ENCODE measurements at regions not wholly inside any gene's neighbourhood (a gene's known extent, or its start where the extent isn't known, plus 50 kb on each side); places are given as distances from the start of the nearest gene placed in this dataset.
A peak's percentile ranks its signal among the peaks of the same experiment; 100 is the strongest.
"Not testable (repeated sequence)": the region's sequence is repeated elsewhere in the genome, so short reads cannot be mapped to it uniquely, and the experiment has no call there.

- H4K20me1 ChIP-seq (ENCODE audit: low read depth); H3K4me2 ChIP-seq; H3K9me3 Mint-ChIP-seq; H3K27me3 ChIP-seq; H3K4me3 Mint-ChIP-seq; H3K9me3 ChIP-seq (ENCODE audit: low read depth); H2AFZ ChIP-seq (replicated peaks); H3K36me3 ChIP-seq; H3K4me3 ChIP-seq; H3K9ac ChIP-seq; H3K36me3 Mint-ChIP-seq; H3K79me2 ChIP-seq (ENCODE audit: low read depth); H3K27ac ChIP-seq: not testable (repeated sequence)
- peak; percentile 24 for TF ChIP-seq CTCF (IDR thresholded peaks at IDR 0.05)
- H3K27me3 Mint-ChIP-seq (ENCODE audit: insufficient read depth, low read depth), result peaks cover 15% of the 10 kb centered on the region
- H3F3A ChIP-seq (ENCODE audit: low read depth), result peaks cover 46% of the 10 kb centered on the region
- peaks cover 26% of the 10 kb centered on the region for H3K4me1 Mint-ChIP-seq
- H3K27ac Mint-ChIP-seq, result peak overlapping the region; percentile 95
- H3K4me1 ChIP-seq, result peaks cover 28% of the 10 kb centered on the region
- peak; percentile 39 for DNase-seq (ENCODE audit: low spot score)
Measured at GRCh38 chr16:21525956-21526922, 73.1 kb upstream of the METTL9 start.

- Histone ChIP-seq H3K27ac (no peak overlapping the region), H3F3A (ENCODE audit: low read depth) (peaks cover 38% of the 10 kb centered on the region), H3K9ac (no peak overlapping the region), H3K4me3 (no peak overlapping the region), H3K9me3 (ENCODE audit: low read depth) (no peaks in the 10 kb centered on the region), H3K79me2 (ENCODE audit: low read depth) (no peaks in the 10 kb centered on the region), H3K36me3 (no peaks in the 10 kb centered on the region), H3K27me3 (no peaks in the 10 kb centered on the region), H2AFZ (replicated peaks) (peak overlapping the region; percentile 8), H3K4me2 (no peak overlapping the region), H3K4me1 (peaks cover 28% of the 10 kb centered on the region), H4K20me1 (ENCODE audit: low read depth) (no peaks in the 10 kb centered on the region)
- H3K27ac Mint-ChIP-seq, result peak overlapping the region; percentile 95
- no peak overlapping the region for H3K4me3 Mint-ChIP-seq
- peak; percentile 24 for DNase-seq (ENCODE audit: low spot score)
- peaks cover 18% of the 10 kb centered on the region for H3K4me1 Mint-ChIP-seq
- no peaks in the 10 kb centered on the region for H3K9me3 Mint-ChIP-seq
- TF ChIP-seq EZH2phosphoT487 (IDR thresholded peaks at IDR 0.05), result no peak
- no peak for TF ChIP-seq CTCF (IDR thresholded peaks at IDR 0.05)
- no peak for TF ChIP-seq EZH2 (IDR thresholded peaks at IDR 0.05)
- no peaks in the 10 kb centered on the region for H3K36me3 Mint-ChIP-seq
- H3K27me3 Mint-ChIP-seq (ENCODE audit: insufficient read depth, low read depth), result peaks cover 15% of the 10 kb centered on the region
Measured at GRCh38 chr16:21526923-21527807, 72.2 kb upstream of the METTL9 start.

- H3K27me3 ChIP-seq; H3K27ac Mint-ChIP-seq; H4K20me1 ChIP-seq (ENCODE audit: low read depth); H3K9me3 ChIP-seq (ENCODE audit: low read depth); H3K4me3 ChIP-seq; H3K27ac ChIP-seq; H3K9ac ChIP-seq; H2AFZ ChIP-seq (replicated peaks); H3K79me2 ChIP-seq (ENCODE audit: low read depth); H3K36me3 Mint-ChIP-seq; H3K9me3 Mint-ChIP-seq; H3K4me3 Mint-ChIP-seq; DNase-seq (ENCODE audit: low spot score); H3K4me2 ChIP-seq; H3K36me3 ChIP-seq: not testable (repeated sequence)
- Mint-ChIP-seq H3K4me1 (peaks cover 18% of the 10 kb centered on the region), H3K27me3 (ENCODE audit: insufficient read depth, low read depth) (peaks cover 15% of the 10 kb centered on the region)
- H3F3A ChIP-seq (ENCODE audit: low read depth), result peaks cover 26% of the 10 kb centered on the region
- peaks cover 25% of the 10 kb centered on the region for H3K4me1 ChIP-seq
Measured at GRCh38 chr16:21529060-21529658, 70.2 kb upstream of the METTL9 start.

GRCh38 chr16:21530729-21531383 lies 68.5 kb upstream of the METTL9 start:
- H3K4me2 ChIP-seq; H3K9me3 Mint-ChIP-seq; H2AFZ ChIP-seq (replicated peaks); H3K27ac ChIP-seq; H4K20me1 ChIP-seq (ENCODE audit: low read depth); H3K9me3 ChIP-seq (ENCODE audit: low read depth); H3F3A ChIP-seq (ENCODE audit: low read depth); H3K79me2 ChIP-seq (ENCODE audit: low read depth); H3K4me3 ChIP-seq; H3K9ac ChIP-seq; DNase-seq (ENCODE audit: low spot score); H3K4me3 Mint-ChIP-seq; H3K36me3 ChIP-seq; H3K36me3 Mint-ChIP-seq; H3K27me3 ChIP-seq: not testable (repeated sequence)
- H3K4me1 ChIP-seq, result peaks cover 15% of the 10 kb centered on the region
- peaks cover 18% of the 10 kb centered on the region for H3K4me1 Mint-ChIP-seq
- peak overlapping the region; percentile 19 for H3K27ac Mint-ChIP-seq
- H3K27me3 Mint-ChIP-seq (ENCODE audit: insufficient read depth, low read depth), result peaks cover 15% of the 10 kb centered on the region

GRCh38 chr16:21532996-21533395 lies 66.4 kb upstream of the METTL9 start:
- not testable (repeated sequence) for H3K4me3 Mint-ChIP-seq; H3K27me3 Mint-ChIP-seq (ENCODE audit: insufficient read depth, low read depth); H3K4me3 ChIP-seq; H2AFZ ChIP-seq (replicated peaks); H3K4me2 ChIP-seq; H3K4me1 Mint-ChIP-seq; H3K36me3 Mint-ChIP-seq; H3F3A ChIP-seq (ENCODE audit: low read depth); H3K27ac ChIP-seq; H3K4me1 ChIP-seq; H3K79me2 ChIP-seq (ENCODE audit: low read depth); DNase-seq (ENCODE audit: low spot score); H3K27me3 ChIP-seq; H3K9me3 Mint-ChIP-seq; H3K9me3 ChIP-seq (ENCODE audit: low read depth); H3K9ac ChIP-seq; H3K36me3 ChIP-seq; H4K20me1 ChIP-seq (ENCODE audit: low read depth)
- peak overlapping the region; percentile 54 for H3K27ac Mint-ChIP-seq
